22Rv1 (cell line): ENCODE measurements at regions not wholly inside any gene's neighbourhood (a gene's known extent, or its start where the extent isn't known, plus 50 kb on each side); places are given as distances from the start of the nearest gene placed in this dataset.

Experiments used
- H3K27ac ChIP-seq: fragments of 450-650 bp; 2 replicates; pipeline ENCODE4 v1.5.1; 2017
- CTCF ChIP-seq: fragments of 450-650 bp; IDR thresholded peaks from 2 replicates; pipeline ENCODE4 v1.5.1; 2017; ENCODE audit warnings: mild to moderate bottlenecking
- ZFX ChIP-seq: fragments of 450-650 bp; IDR thresholded peaks from 2 replicates; pipeline ENCODE4 v1.6.1; 2017; ENCODE audit warnings: antibody characterized with exemption, borderline replicate concordance

GRCh38 chr5:130286971-130287370, 382.7 kb downstream of the CHSY3 start:
- TF ChIP-seq ZFX = no peak
- TF ChIP-seq CTCF = no peak

GRCh38 chr5:130282049-130282448, 377.8 kb downstream of the CHSY3 start:
- no peak overlapping the region for H3K27ac ChIP-seq
- TF ChIP-seq CTCF = no peak
- TF ChIP-seq ZFX = no peak

More at GRCh38 chr5:130286971-130287370, 382.7 kb downstream of the CHSY3 start:
- H3K27ac ChIP-seq = no peak overlapping the region

GRCh38 chr5:130280528-130281217, 376.4 kb downstream of the CHSY3 start:
- TF ChIP-seq ZFX (no peak), CTCF (no peak)
- no peak overlapping the region for H3K27ac ChIP-seq

- no peak overlapping the region for H3K27ac ChIP-seq
- TF ChIP-seq CTCF (no peak), ZFX (no peak)
These were observed 375.1 kb downstream of the CHSY3 start for GRCh38 chr5:130279386-130279785.

GRCh38 chr5:130278136-130278535, 373.9 kb downstream of the CHSY3 start:
- no peak overlapping the region for H3K27ac ChIP-seq
- TF ChIP-seq CTCF (no peak), ZFX (no peak)

- TF ChIP-seq CTCF (no peak), ZFX (no peak)
- H3K27ac ChIP-seq = no peak overlapping the region
These were observed 373.3 kb downstream of the CHSY3 start for GRCh38 chr5:130277522-130277921.

GRCh38 chr5:130277002-130277401, 372.7 kb downstream of the CHSY3 start:
- TF ChIP-seq ZFX = no peak
- TF ChIP-seq CTCF = no peak
- H3K27ac ChIP-seq = no peak overlapping the region
